NCI-H345 (cell line): ENCODE measurements at regions not wholly inside any gene's neighbourhood (a gene's known extent, or its start where the extent isn't known, plus 50 kb on each side); places are given as distances from the start of the nearest gene placed in this dataset.
"Not testable (repeated sequence)": the region's sequence is repeated elsewhere in the genome, so short reads cannot be mapped to it uniquely, and the experiment has no call there.

Source experiments
- DNase-seq: peaks from one replicate; lab custom pipeline; 2025; lab: John Stamatoyannopoulos, UW

GRCh38 chr17:27095821-27096220 is 198.1 kb upstream of the WSB1 start:
- DNase-seq: not testable (repeated sequence)

- not testable (repeated sequence) for DNase-seq
Observed at GRCh38 chr17:27099266-27099665, 194.6 kb upstream of the WSB1 start.

- DNase-seq: not testable (repeated sequence)
Observed at GRCh38 chr17:27104605-27105221, 189.2 kb upstream of the WSB1 start.

GRCh38 chr17:27105636-27106035 is 188.3 kb upstream of the WSB1 start:
- no peak for DNase-seq

GRCh38 chr17:27106347-27106981 is 187.4 kb upstream of the WSB1 start:
- no peak for DNase-seq

GRCh38 chr17:27106982-27107360 is 186.9 kb upstream of the WSB1 start:
- no peak for DNase-seq

- DNase-seq: not testable (repeated sequence)
Observed at GRCh38 chr17:27107386-27108328, 186.3 kb upstream of the WSB1 start.

- no peak for DNase-seq
Observed at GRCh38 chr17:27109346-27109745, 184.6 kb upstream of the WSB1 start.

- DNase-seq: no peak
Observed at GRCh38 chr17:27153005-27153404, 140.9 kb upstream of the WSB1 start.

- no peak for DNase-seq
Observed at GRCh38 chr17:27155866-27156265, 138.0 kb upstream of the WSB1 start.

- no peak for DNase-seq
Observed at GRCh38 chr17:27157297-27157696, 136.6 kb upstream of the WSB1 start.

GRCh38 chr17:27157898-27158297 is 136.0 kb upstream of the WSB1 start:
- no peak for DNase-seq

- DNase-seq: no peak
Observed at GRCh38 chr17:27158382-27158781, 135.5 kb upstream of the WSB1 start.

- DNase-seq: no peak
Observed at GRCh38 chr17:27180322-27180721, 113.6 kb upstream of the WSB1 start.

GRCh38 chr17:27181379-27181925 is 112.5 kb upstream of the WSB1 start:
- DNase-seq: not testable (repeated sequence)

GRCh38 chr17:27181935-27182334 is 112.0 kb upstream of the WSB1 start:
- DNase-seq: no peak

- not testable (repeated sequence) for DNase-seq
Observed at GRCh38 chr17:27197505-27197904, 96.4 kb upstream of the WSB1 start.

GRCh38 chr17:27199948-27200347 is 94.0 kb upstream of the WSB1 start:
- no peak for DNase-seq

- no peak for DNase-seq
Observed at GRCh38 chr17:27200476-27200875, 93.4 kb upstream of the WSB1 start.

- no peak for DNase-seq
Observed at GRCh38 chr17:27203241-27203640, 90.7 kb upstream of the WSB1 start.

GRCh38 chr17:27206447-27206846 is 87.5 kb upstream of the WSB1 start:
- DNase-seq: no peak

GRCh38 chr17:27207073-27207513 is 86.8 kb upstream of the WSB1 start:
- no peak for DNase-seq
